ENCODE measurements at regions not wholly inside any gene's neighbourhood (a gene's known extent, or its start where the extent isn't known, plus 50 kb on each side); places are given as distances from the start of the nearest gene placed in this dataset.

DNA sequence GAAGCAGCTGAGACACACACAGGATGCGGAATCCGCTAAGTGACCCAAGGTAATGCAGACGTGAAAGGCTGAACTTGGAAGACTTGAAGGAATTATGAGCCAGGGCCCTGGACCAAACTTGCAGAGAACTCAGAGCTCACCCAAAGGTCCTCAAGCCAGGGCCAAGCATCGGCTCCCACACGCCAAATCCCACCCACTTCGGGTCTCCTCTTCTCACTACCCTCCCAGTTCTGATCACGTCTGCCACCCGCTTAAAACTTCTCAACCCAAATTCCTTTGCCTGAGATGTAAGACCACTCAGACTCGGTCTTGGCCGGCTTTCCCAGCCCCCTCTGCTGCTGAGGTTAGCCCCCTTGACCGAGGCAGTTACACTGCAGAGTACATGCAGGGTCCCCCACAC is 130.1 kb downstream of the PSMG1 start:
- TF ChIP-seq, protein P1, sequence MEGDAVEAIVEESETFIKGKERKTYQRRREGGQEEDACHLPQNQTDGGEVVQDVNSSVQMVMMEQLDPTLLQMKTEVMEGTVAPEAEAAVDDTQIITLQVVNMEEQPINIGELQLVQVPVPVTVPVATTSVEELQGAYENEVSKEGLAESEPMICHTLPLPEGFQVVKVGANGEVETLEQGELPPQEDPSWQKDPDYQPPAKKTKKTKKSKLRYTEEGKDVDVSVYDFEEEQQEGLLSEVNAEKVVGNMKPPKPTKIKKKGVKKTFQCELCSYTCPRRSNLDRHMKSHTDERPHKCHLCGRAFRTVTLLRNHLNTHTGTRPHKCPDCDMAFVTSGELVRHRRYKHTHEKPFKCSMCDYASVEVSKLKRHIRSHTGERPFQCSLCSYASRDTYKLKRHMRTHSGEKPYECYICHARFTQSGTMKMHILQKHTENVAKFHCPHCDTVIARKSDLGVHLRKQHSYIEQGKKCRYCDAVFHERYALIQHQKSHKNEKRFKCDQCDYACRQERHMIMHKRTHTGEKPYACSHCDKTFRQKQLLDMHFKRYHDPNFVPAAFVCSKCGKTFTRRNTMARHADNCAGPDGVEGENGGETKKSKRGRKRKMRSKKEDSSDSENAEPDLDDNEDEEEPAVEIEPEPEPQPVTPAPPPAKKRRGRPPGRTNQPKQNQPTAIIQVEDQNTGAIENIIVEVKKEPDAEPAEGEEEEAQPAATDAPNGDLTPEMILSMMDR (IDR thresholded peaks at IDR 0.05): no peak
- TF ChIP-seq POLR2A (IDR thresholded peaks at IDR 0.05): no peak
- no peak for TF ChIP-seq POLR2AphosphoS5 (IDR thresholded peaks at IDR 0.05)

All from upper lobe of left lung (tissue), 4 donors.